ENCODE measurements at regions not wholly inside any gene's neighbourhood (a gene's known extent, or its start where the extent isn't known, plus 50 kb on each side); places are given as distances from the start of the nearest gene placed in this dataset.

- no peak for DNase-seq (ENCODE audit: low spot score)
Measured at GRCh38 chr3:7793786-7794185, 707.8 kb upstream of the LMCD1 start.

- no peak for DNase-seq (ENCODE audit: low spot score)
Measured at GRCh38 chr3:7798276-7798675, 703.3 kb upstream of the LMCD1 start.

- DNase-seq (ENCODE audit: low spot score) = peak; percentile 36
Measured at GRCh38 chr3:7800006-7800780, 701.4 kb upstream of the LMCD1 start.

GRCh38 chr3:7812490-7812889, 689.1 kb upstream of the LMCD1 start:
- no peak for DNase-seq (ENCODE audit: low spot score)

- DNase-seq (ENCODE audit: low spot score) = no peak
Measured at GRCh38 chr3:7813365-7813764, 688.3 kb upstream of the LMCD1 start.

GRCh38 chr3:7817239-7817638, 684.4 kb upstream of the LMCD1 start:
- DNase-seq (ENCODE audit: low spot score) = no peak

- no peak for DNase-seq (ENCODE audit: low spot score)
Measured at GRCh38 chr3:7820969-7821368, 680.7 kb upstream of the LMCD1 start.

- DNase-seq (ENCODE audit: low spot score) = no peak
Measured at GRCh38 chr3:7821858-7822257, 679.8 kb upstream of the LMCD1 start.

- no peak for DNase-seq (ENCODE audit: low spot score)
Measured at GRCh38 chr3:7841451-7841850, 660.2 kb upstream of the LMCD1 start.

GRCh38 chr3:7843441-7843840, 658.2 kb upstream of the LMCD1 start:
- no peak for DNase-seq (ENCODE audit: low spot score)

GRCh38 chr3:7847021-7847420, 654.6 kb upstream of the LMCD1 start:
- no peak for DNase-seq (ENCODE audit: low spot score)

GRCh38 chr3:7847521-7847920, 654.1 kb upstream of the LMCD1 start:
- no peak for DNase-seq (ENCODE audit: low spot score)

- DNase-seq (ENCODE audit: low spot score) = no peak
Measured at GRCh38 chr3:7854266-7854665, 647.4 kb upstream of the LMCD1 start.

GRCh38 chr3:7854721-7855120, 646.9 kb upstream of the LMCD1 start:
- no peak for DNase-seq (ENCODE audit: low spot score)

GRCh38 chr3:7865611-7866010, 636.0 kb upstream of the LMCD1 start:
- no peak for DNase-seq (ENCODE audit: low spot score)

- DNase-seq (ENCODE audit: low spot score) = no peak
Measured at GRCh38 chr3:7867587-7867986, 634.0 kb upstream of the LMCD1 start.

- no peak for DNase-seq (ENCODE audit: low spot score)
Measured at GRCh38 chr3:7871003-7871560, 630.5 kb upstream of the LMCD1 start.

- no peak for DNase-seq (ENCODE audit: low spot score)
Measured at GRCh38 chr3:7874116-7874515, 627.5 kb upstream of the LMCD1 start.

- DNase-seq (ENCODE audit: low spot score) = peak; percentile 47
Measured at GRCh38 chr3:7875925-7876324, 625.7 kb upstream of the LMCD1 start.

GRCh38 chr3:7876741-7877297, 624.8 kb upstream of the LMCD1 start:
- DNase-seq (ENCODE audit: low spot score) = peak; percentile 60

GRCh38 chr3:7877312-7877711, 624.3 kb upstream of the LMCD1 start:
- peak; percentile 22 for DNase-seq (ENCODE audit: low spot score)

- no peak for DNase-seq (ENCODE audit: low spot score)
Measured at GRCh38 chr3:7879572-7879971, 622.1 kb upstream of the LMCD1 start.

- no peak for DNase-seq (ENCODE audit: low spot score)
Measured at GRCh38 chr3:7881946-7882345, 619.7 kb upstream of the LMCD1 start.

All from HT-29 (cell line).